Fibroblast of pulmonary artery (primary cell): ENCODE measurements at regions not wholly inside any gene's neighbourhood (a gene's known extent, or its start where the extent isn't known, plus 50 kb on each side); places are given as distances from the start of the nearest gene placed in this dataset.

Experiments
- DNase-seq: peaks from one replicate; pipeline ENCODE4 v3.0.0-alpha.2; 2010; ENCODE audit warnings: low read depth
- H3K4me3 ChIP-seq: replicated peaks from 2 replicates; pipeline ENCODE4 v1.5.1; 2011; ENCODE audit warnings: low read depth, mild to moderate bottlenecking, control low read depth, low read length, moderate library complexity
- TF ChIP-seq, protein P1 (sequence below): IDR thresholded peaks from 2 replicates; pipeline ENCODE4 v1.5.1; 2011; ENCODE audit warnings: mild to moderate bottlenecking, control low read depth, low read length, inconsistent platforms; ENCODE audit errors: missing control alignments

DNA sequence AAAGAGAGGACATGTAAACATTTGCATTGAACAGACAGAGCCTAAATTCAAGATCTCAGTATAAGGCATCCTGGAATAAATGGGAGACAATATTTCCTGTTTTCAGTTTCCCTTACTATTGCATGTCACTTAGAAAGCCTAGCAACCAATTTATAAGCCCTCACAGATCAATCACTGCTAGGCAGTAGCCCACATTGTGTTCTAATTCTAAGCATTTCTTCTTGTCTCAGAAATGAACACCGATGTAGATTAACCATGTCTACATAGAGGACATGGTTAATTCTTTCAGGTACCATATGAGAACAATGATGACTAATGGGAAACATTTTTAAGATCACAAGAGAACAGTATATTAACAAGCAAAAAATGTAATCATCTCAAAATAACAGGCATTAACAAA is 79.6 kb upstream of the HMHB1 start:
- TF ChIP-seq, protein P1, sequence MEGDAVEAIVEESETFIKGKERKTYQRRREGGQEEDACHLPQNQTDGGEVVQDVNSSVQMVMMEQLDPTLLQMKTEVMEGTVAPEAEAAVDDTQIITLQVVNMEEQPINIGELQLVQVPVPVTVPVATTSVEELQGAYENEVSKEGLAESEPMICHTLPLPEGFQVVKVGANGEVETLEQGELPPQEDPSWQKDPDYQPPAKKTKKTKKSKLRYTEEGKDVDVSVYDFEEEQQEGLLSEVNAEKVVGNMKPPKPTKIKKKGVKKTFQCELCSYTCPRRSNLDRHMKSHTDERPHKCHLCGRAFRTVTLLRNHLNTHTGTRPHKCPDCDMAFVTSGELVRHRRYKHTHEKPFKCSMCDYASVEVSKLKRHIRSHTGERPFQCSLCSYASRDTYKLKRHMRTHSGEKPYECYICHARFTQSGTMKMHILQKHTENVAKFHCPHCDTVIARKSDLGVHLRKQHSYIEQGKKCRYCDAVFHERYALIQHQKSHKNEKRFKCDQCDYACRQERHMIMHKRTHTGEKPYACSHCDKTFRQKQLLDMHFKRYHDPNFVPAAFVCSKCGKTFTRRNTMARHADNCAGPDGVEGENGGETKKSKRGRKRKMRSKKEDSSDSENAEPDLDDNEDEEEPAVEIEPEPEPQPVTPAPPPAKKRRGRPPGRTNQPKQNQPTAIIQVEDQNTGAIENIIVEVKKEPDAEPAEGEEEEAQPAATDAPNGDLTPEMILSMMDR, result no peak
- DNase-seq, result no peak
- no peak overlapping the region for H3K4me3 ChIP-seq

GRCh38 chr5:143730112-143730801 is 81.7 kb upstream of the HMHB1 start:
- no peak for DNase-seq
- TF ChIP-seq, protein P1, result no peak

DNA sequence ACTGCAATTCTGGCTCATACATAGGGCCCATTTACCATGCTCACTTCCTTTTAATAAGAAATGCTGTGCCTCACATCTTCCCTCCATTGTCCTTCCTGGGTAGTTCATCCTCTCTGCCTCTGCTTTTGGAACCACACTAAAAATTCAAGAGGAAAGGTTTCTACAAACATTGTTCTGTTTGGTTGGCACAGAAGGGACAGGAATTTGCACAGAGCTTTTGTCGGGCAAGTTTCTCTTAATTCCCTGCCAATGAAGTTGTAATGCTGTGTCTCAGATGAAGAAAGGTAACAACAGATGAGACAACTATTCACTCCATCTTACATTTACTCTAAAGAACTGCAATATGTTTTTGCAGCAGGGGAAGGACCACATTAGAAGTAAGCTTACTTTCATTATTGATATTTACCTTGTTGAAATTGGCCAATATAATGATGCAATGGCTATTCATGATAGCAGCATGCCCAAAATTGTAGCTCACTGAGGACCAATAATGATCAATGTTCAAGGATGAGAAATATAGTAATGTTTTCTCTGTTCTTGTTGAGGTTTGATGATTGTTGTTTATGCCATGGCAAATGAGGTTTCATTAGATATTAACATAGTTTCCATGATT is 82.5 kb upstream of the HMHB1 start:
- no peak for DNase-seq
- TF ChIP-seq, protein P1, result no peak
- no peak overlapping the region for H3K4me3 ChIP-seq

More at GRCh38 chr5:143730112-143730801, 81.7 kb upstream of the HMHB1 start:
- H3K4me3 ChIP-seq, result no peak overlapping the region

DNA sequence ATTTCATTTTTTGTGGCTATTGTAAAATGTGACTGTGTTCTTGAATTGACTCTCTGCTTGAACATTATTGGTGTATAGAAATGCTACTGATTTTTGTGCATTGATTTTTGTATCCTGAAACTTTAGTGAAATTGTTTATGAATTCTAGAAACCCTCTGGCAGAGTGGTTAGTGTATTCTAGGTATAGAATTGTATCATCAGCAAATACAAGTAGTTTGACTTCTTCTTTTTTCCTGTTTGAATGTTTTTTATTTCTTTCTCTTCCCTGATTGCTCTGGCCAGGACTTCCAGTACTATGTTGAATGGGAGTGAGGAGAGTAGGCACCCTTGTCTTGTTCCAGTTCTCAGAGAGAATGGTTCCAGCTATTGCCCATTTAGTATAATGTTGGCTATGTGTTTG is 88.8 kb upstream of the HMHB1 start:
- no peak overlapping the region for H3K4me3 ChIP-seq
- no peak for DNase-seq
- TF ChIP-seq, protein P1, result no peak

DNA sequence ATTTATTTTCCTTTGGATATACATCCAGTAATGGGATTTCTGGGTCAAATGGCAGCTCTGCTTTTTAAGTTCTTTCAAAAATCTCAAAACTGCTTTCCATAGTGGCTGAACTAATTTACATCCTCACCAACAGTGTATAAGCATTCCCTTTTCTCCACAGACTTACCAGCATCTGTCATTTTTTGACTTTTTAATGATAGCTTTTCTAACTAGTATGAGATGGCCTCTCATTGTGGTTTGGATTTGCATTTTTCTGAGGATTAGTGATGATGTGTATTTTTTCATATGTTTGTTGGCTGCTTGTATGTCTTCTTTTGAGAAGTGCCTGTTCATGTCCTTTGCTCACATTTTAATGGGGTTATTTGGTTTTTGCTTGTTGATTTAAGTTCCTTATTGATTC is 90.0 kb upstream of the HMHB1 start:
- no peak overlapping the region for H3K4me3 ChIP-seq
- TF ChIP-seq, protein P1, result no peak
- DNase-seq, result no peak

DNA sequence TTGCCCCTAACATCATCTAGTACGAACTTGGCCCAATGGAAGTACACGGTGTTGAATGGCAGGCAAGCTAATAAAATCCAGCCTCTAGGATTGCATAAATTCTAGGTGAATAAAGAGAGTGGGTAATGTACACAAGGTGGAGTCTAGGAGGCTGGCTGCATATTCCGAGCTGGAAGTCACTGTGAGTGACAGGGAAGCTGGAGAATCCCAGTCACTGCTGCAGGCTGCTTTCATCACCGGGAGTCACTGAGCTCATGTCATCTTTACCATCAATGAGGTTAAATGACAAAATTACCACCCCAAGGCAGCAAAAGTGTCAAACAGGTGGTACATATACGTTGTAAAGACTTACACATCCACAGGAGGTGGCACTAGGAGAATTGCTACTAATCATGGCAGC is 91.3 kb upstream of the HMHB1 start:
- no peak for DNase-seq
- TF ChIP-seq, protein P1, result no peak
- H3K4me3 ChIP-seq, result no peak overlapping the region

DNA sequence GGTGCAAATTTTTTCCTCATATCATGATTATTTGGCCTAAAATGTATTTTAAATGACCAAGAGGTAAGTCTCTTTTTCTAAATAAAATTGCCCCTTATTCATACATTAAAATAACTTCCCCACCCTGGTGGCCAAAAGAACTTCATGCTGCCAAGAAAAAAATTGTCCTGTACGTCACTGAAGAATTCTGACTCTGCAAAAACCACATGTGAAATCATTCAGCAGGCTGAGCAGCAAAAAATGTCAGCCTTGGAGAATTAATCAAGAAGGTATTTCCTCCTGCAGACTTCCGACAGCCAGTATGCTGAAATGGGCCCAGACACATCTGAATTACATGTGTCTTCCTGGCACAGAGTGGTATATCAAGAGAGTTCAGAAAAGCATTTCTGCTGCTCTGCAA is 94.6 kb upstream of the HMHB1 start:
- H3K4me3 ChIP-seq, result no peak overlapping the region
- peak; percentile 92 for DNase-seq
- TF ChIP-seq, protein P1, result peak; percentile 27
